ENCODE measurements at regions not wholly inside any gene's neighbourhood (a gene's known extent, or its start where the extent isn't known, plus 50 kb on each side); places are given as distances from the start of the nearest gene placed in this dataset.

- H4K20me1 ChIP-seq (replicated peaks; ENCODE audit: control insufficient read depth, insufficient read depth, low read length) = no peaks in the 10 kb centered on the region
- H3K9ac ChIP-seq (ENCODE audit: insufficient read depth in 1 of 2, low read depth in 2 of 2, low read length in 2 of 2) = no peak overlapping the region
- TF ChIP-seq COPS2 (conservative IDR thresholded peaks at IDR 0.05) (no peak), ZNF79 (CRISPR knock-in tag; IDR thresholded peaks at IDR 0.05; ENCODE audit: low read depth) (no peak), PYGO2 (tag; IDR thresholded peaks at IDR 0.05) (no peak), ZNF274 (IDR thresholded peaks at IDR 0.05; ENCODE audit: borderline replicate concordance, low read depth, low read length) (no peak), HNRNPL (IDR thresholded peaks at IDR 0.05; ENCODE audit: low read depth, low read length) (no peak), SNRNP70 (optimal IDR thresholded peaks at IDR 0.05; ENCODE audit: low read depth, low read length) (no peak), NFXL1 (CRISPR knock-in tag; IDR thresholded peaks at IDR 0.05) (no peak), FOXK1 (CRISPR knock-in tag; IDR thresholded peaks at IDR 0.05; ENCODE audit: borderline replicate concordance) (no peak), PURB (CRISPR knock-in tag; IDR thresholded peaks at IDR 0.05; ENCODE audit: low read depth) (no peak), PRPF4 (IDR thresholded peaks at IDR 0.05; ENCODE audit: insufficient read depth, low read depth, low read length, poor library complexity, severe bottlenecking) (no peak), PTTG1 (tag; IDR thresholded peaks at IDR 0.05; ENCODE audit: low read depth) (no peak), TAL1 (IDR thresholded peaks at IDR 0.05) (no peak)
- TF ChIP-seq, protein P1, sequence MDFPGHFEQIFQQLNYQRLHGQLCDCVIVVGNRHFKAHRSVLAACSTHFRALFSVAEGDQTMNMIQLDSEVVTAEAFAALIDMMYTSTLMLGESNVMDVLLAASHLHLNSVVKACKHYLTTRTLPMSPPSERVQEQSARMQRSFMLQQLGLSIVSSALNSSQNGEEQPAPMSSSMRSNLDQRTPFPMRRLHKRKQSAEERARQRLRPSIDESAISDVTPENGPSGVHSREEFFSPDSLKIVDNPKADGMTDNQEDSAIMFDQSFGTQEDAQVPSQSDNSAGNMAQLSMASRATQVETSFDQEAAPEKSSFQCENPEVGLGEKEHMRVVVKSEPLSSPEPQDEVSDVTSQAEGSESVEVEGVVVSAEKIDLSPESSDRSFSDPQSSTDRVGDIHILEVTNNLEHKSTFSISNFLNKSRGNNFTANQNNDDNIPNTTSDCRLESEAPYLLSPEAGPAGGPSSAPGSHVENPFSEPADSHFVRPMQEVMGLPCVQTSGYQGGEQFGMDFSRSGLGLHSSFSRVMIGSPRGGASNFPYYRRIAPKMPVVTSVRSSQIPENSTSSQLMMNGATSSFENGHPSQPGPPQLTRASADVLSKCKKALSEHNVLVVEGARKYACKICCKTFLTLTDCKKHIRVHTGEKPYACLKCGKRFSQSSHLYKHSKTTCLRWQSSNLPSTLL (IDR thresholded peaks at IDR 0.05) = no peak
- ChIA-PET CTCF (ENCODE audit: low intra/inter-chr PET ratio) (no interaction called here), POLR2A (no interaction called here)
- DNase-seq (ENCODE audit: extremely low read depth in 1 of 4, low spot score in 3 of 4) = no peak
- no peak for ATAC-seq
- in situ Hi-C loops (cut with MboI) = no loop called here
- BruUV-seq (replicated peaks) = no TSS peak
- no peak overlapping the region for H3K4me2 ChIP-seq (ENCODE audit: insufficient read depth, low read length)
- no peaks in the 10 kb centered on the region for H3K9me1 ChIP-seq (ENCODE audit: control insufficient read depth, insufficient read depth, low read length)
- intact Hi-C loops (cut with micrococcal nuclease) = no loop called here
- H3K36me3 ChIP-seq (ENCODE audit: control insufficient read depth, insufficient read depth, low read length) = no peaks in the 10 kb centered on the region
- FAIRE-seq = no peak
- no peak overlapping the region for H3K4me3 ChIP-seq
- no peaks in the 10 kb centered on the region for H3K4me1 ChIP-seq (replicated peaks in 1 of 2; ENCODE audit: control insufficient read depth in 2 of 2, insufficient read depth in 2 of 2, low read length in 2 of 2)
- H3K27me3 ChIP-seq (ENCODE audit: control insufficient read depth in 2 of 2, insufficient read depth in 2 of 2, low read length in 2 of 2) = no peaks in the 10 kb centered on the region
- H2AFZ ChIP-seq (ENCODE audit: low read depth, low read length) = no peak overlapping the region
- no peaks in the 10 kb centered on the region for H3K79me2 ChIP-seq (ENCODE audit: control insufficient read depth, insufficient read depth, low read length)
- H3K9me3 ChIP-seq (replicated peaks; ENCODE audit: control insufficient read depth, insufficient read depth, low read depth, low read length) = no peaks in the 10 kb centered on the region
- H3K27ac ChIP-seq (ENCODE audit: extremely low read depth, low read depth, low read length) = no peak overlapping the region
Measured at GRCh38 chr13:88424463-88424862, 753.3 kb downstream of the SLITRK5 start.

Measured in K562 (cell line).